GM12891 (cell line): ENCODE measurements at regions not wholly inside any gene's neighbourhood (a gene's known extent, or its start where the extent isn't known, plus 50 kb on each side); places are given as distances from the start of the nearest gene placed in this dataset.

Experiments
- DNase-seq: peaks from one replicate; pipeline ENCODE4 v3.0.0; 2011; ENCODE audit warnings: low spot score; ENCODE audit not compliant: insufficient read length
- FAIRE-seq: peaks from 2 replicates; lab custom pipeline; 2011; peaks lifted over from hg19 to GRCh38; lab: Jason Lieb, UNC
- PAX5 ChIP-seq: IDR thresholded peaks from 2 replicates; pipeline ENCODE4 v1.6.1; 2011; ENCODE audit warnings: low read length, moderate library complexity, mild to moderate bottlenecking; ENCODE audit not compliant: insufficient read depth, severe bottlenecking
- POLR2A ChIP-seq: IDR thresholded peaks from 2 replicates; pipeline ENCODE4 v1.6.1; 2011; ENCODE audit warnings: low read depth, low read length, control low read depth
- POLR2AphosphoS5 ChIP-seq: IDR thresholded peaks from 2 replicates; pipeline ENCODE4 v1.6.1; 2011; ENCODE audit warnings: low read depth, low read length, control low read depth
- POU2F2 ChIP-seq: IDR thresholded peaks from 2 replicates; pipeline ENCODE4 v1.6.1; 2011; ENCODE audit warnings: low read depth, mild to moderate bottlenecking, control low read depth, low read length, moderate library complexity
- SPI1 ChIP-seq: IDR thresholded peaks from 2 replicates; pipeline ENCODE4 v1.6.1; 2011; ENCODE audit warnings: low read depth, low read length, control low read depth
- TAF1 ChIP-seq: IDR thresholded peaks from 2 replicates; pipeline ENCODE4 v1.6.1; 2011; ENCODE audit warnings: low read depth, low read length, control low read depth

GRCh38 chr14:44830371-44830770 is 131.4 kb downstream of the KLHL28 start:
- TF ChIP-seq POLR2AphosphoS5 = no peak
- TF ChIP-seq TAF1 = no peak
- TF ChIP-seq PAX5 = no peak
- TF ChIP-seq SPI1 = no peak
- FAIRE-seq (no peak), DNase-seq (no peak)

- DNase-seq = no peak
- no peak for TF ChIP-seq POLR2AphosphoS5
- TF ChIP-seq SPI1 = no peak
- TF ChIP-seq POU2F2 = no peak
- no peak for TF ChIP-seq PAX5
- TF ChIP-seq POLR2A = no peak
- no peak for TF ChIP-seq TAF1
- no peak for FAIRE-seq
Observed at GRCh38 chr14:44829021-44829420, 132.7 kb downstream of the KLHL28 start.

GRCh38 chr14:44828023-44828422 is 133.7 kb downstream of the KLHL28 start:
- FAIRE-seq (no peak), DNase-seq (no peak)
- TF ChIP-seq SPI1 = no peak
- no peak for TF ChIP-seq PAX5
- no peak for TF ChIP-seq POLR2A
- no peak for TF ChIP-seq POU2F2
- no peak for TF ChIP-seq TAF1
- no peak for TF ChIP-seq POLR2AphosphoS5

- DNase-seq (no peak), FAIRE-seq (no peak)
- no peak for TF ChIP-seq POLR2A
- TF ChIP-seq POU2F2 = no peak
- no peak for TF ChIP-seq TAF1
Observed at GRCh38 chr14:44820230-44820964, 141.3 kb downstream of the KLHL28 start.

- DNase-seq (no peak), FAIRE-seq (no peak)
- no peak for TF ChIP-seq SPI1
- no peak for TF ChIP-seq POU2F2
- no peak for TF ChIP-seq TAF1
- TF ChIP-seq PAX5 = no peak
- no peak for TF ChIP-seq POLR2A
- no peak for TF ChIP-seq POLR2AphosphoS5
Observed at GRCh38 chr14:44814196-44814595, 147.6 kb downstream of the KLHL28 start.

GRCh38 chr14:44812672-44813071 is 149.1 kb downstream of the KLHL28 start:
- FAIRE-seq = no peak
- no peak for TF ChIP-seq POLR2AphosphoS5
- TF ChIP-seq POU2F2 = no peak
- no peak for TF ChIP-seq SPI1
- TF ChIP-seq POLR2A = no peak
- no peak for TF ChIP-seq TAF1
- TF ChIP-seq PAX5 = no peak

GRCh38 chr14:44804391-44804790 is 157.4 kb downstream of the KLHL28 start:
- DNase-seq (no peak), FAIRE-seq (no peak)
- no peak for TF ChIP-seq POLR2A
- no peak for TF ChIP-seq TAF1
- TF ChIP-seq PAX5 = no peak

More at GRCh38 chr14:44812672-44813071, 149.1 kb downstream of the KLHL28 start:
- DNase-seq = no peak

- DNase-seq (no peak), FAIRE-seq (peak; percentile 48)
- TF ChIP-seq POLR2AphosphoS5 (no peak), SPI1 (no peak), POLR2A (no peak), POU2F2 (no peak), TAF1 (no peak), PAX5 (no peak)
Observed at GRCh38 chr14:44803239-44803905, 158.4 kb downstream of the KLHL28 start.

- no peak for DNase-seq
- no peak for TF ChIP-seq PAX5
- no peak for TF ChIP-seq POLR2AphosphoS5
- no peak for TF ChIP-seq TAF1
- TF ChIP-seq POU2F2 = no peak
- TF ChIP-seq POLR2A = no peak
- TF ChIP-seq SPI1 = no peak
- FAIRE-seq = no peak
Observed at GRCh38 chr14:44798386-44799242, 163.1 kb downstream of the KLHL28 start.
